ENCODE measurements at regions not wholly inside any gene's neighbourhood (a gene's known extent, or its start where the extent isn't known, plus 50 kb on each side); places are given as distances from the start of the nearest gene placed in this dataset.
"Not testable (repeated sequence)": the region's sequence is repeated elsewhere in the genome, so short reads cannot be mapped to it uniquely, and the experiment has no call there.

DNA sequence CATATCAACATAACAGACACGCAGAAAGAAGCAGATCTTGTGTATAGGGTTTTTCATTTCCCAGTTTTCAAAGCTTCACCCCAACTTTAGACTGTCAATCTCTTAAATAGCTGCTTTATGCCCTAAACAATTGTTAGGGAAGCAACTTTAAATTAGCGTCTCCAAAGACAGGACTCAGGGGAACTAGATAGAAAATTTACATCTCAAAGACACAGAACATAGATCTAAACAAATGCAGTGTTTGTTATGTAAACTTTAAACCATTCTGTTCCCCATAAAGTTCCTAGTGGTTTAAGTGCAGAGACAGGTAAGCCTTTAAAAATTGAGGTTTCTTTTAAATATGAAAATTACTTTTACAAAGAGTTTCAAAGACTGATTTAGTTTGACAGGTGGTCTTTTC lies 379.2 kb upstream of the GHITM start:
- DNase-seq (ENCODE audit: low spot score), result no peak
- ATAC-seq (ENCODE audit: low FRiP score), result no peak

DNA sequence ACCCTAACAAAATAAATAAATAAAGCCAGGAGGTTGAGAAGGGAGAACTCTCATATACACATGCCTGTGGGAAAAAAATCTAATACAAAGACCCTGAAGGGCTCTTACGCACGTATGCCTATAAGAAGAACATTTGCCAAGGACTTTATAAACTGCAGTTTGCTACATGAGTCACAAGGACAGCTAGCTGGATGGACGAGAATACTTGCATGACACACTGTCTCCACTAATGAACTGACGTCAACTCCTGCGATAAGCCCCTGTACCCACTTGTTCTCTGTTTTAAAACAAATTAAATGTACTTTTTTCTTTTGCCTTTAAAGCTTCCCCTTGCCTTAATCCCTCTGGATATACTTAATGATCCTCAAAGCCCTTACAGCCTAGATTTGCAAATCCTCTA lies 374.6 kb upstream of the GHITM start:
- ATAC-seq (ENCODE audit: low FRiP score), result no peak
- TF ChIP-seq, protein P1, sequence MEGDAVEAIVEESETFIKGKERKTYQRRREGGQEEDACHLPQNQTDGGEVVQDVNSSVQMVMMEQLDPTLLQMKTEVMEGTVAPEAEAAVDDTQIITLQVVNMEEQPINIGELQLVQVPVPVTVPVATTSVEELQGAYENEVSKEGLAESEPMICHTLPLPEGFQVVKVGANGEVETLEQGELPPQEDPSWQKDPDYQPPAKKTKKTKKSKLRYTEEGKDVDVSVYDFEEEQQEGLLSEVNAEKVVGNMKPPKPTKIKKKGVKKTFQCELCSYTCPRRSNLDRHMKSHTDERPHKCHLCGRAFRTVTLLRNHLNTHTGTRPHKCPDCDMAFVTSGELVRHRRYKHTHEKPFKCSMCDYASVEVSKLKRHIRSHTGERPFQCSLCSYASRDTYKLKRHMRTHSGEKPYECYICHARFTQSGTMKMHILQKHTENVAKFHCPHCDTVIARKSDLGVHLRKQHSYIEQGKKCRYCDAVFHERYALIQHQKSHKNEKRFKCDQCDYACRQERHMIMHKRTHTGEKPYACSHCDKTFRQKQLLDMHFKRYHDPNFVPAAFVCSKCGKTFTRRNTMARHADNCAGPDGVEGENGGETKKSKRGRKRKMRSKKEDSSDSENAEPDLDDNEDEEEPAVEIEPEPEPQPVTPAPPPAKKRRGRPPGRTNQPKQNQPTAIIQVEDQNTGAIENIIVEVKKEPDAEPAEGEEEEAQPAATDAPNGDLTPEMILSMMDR (IDR thresholded peaks at IDR 0.05), result no peak
- no peak for DNase-seq (ENCODE audit: low spot score)

More for the DNA sequence above, 379.2 kb upstream of the GHITM start:
- TF ChIP-seq, protein P1 (IDR thresholded peaks at IDR 0.05), result no peak

DNA sequence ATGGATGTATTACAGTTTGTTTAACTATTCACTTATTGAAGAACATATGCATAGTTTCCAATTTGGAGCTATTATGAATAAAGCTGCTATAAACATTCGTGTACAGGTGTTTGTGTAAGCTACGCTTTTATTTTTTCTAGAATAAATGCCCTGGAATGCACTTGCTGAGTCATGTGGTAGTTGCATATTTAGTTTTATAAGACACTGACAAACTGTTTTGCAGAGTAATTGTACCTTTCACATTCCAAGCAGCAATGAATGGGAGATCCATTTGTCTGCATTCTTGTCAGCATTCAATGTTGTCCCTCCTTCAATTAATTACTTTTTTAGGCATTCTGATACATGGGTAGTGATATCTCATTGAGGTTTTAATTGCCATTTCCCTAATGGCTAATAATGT lies 373.6 kb upstream of the GHITM start:
- TF ChIP-seq, protein P1 (IDR thresholded peaks at IDR 0.05), result no peak
- no peak for DNase-seq (ENCODE audit: low spot score)
- no peak for ATAC-seq (ENCODE audit: low FRiP score)

DNA sequence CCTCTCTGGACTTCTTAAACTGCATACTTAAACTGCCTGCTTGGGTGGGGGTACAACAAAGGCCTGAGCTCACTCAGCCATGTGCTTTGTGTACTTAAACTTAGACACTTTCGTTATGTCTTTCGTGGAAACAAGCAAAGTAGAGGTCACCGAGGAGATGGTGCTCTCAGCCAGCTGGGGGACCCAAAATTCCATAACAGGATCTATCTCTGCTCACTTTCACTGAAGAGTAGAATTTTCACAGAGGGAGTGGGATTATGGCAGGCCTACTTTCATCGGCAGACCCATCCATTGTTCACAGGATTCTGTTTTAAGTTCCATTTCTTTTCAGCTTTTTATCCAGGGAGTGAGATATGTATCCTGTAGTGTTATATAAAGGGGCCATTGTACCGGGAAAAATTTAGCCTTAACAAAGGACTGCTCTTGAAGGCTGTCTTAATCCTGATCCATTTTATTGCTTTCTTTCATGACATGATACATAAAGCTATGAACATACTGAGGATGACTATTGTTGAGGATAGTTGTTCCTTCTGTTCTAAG lies 370.0 kb upstream of the GHITM start:
- DNase-seq (ENCODE audit: low spot score), result no peak
- TF ChIP-seq, protein P1 (IDR thresholded peaks at IDR 0.05), result no peak

DNA sequence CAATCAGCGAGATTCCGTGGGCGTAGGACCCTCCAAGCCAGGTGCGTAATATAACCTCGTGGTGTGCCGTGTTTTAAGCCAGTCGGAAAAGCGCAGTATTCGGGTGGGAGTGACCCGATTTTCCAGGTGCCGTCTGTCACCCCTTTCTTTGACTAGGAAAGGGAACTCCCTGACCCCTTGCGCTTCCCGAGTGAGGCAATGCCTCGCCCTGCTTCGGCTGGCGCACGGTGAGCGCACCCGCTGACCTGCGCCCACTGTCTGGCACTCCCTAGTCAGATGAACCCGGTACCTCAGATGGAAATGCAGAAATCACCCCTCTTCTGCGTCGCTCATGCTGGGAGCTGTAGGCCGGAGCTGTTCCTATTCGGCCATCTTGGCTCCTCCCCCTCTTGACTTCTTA lies 352.6 kb upstream of the GHITM start:
- DNase-seq (ENCODE audit: low spot score); ATAC-seq (ENCODE audit: low FRiP score): not testable (repeated sequence)

More for the DNA sequence above, 370.0 kb upstream of the GHITM start:
- no peak for ATAC-seq (ENCODE audit: low FRiP score)

DNA sequence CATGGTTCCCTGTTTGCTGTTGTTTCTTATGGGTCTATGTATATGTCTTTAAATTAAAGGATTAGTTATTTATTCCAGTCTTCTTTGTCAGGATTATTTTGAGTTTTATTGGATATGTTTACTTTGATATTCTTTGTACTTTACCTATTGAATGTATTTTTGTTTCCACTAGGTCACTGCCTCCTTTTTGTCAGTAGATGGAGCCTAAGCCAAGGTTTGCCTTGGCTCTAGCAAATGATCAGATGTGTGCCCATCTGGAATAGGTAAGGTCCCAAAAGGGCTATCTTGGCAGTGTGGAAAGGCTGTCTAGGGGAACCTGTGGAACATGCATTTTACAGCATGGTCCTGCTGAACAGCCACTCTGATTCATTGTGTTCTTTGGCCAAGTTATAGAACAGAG lies 337.3 kb upstream of the GHITM start:
- DNase-seq (ENCODE audit: low spot score) (no peak), ATAC-seq (ENCODE audit: low FRiP score) (no peak)
- TF ChIP-seq, protein P1 (IDR thresholded peaks at IDR 0.05), result no peak

DNA sequence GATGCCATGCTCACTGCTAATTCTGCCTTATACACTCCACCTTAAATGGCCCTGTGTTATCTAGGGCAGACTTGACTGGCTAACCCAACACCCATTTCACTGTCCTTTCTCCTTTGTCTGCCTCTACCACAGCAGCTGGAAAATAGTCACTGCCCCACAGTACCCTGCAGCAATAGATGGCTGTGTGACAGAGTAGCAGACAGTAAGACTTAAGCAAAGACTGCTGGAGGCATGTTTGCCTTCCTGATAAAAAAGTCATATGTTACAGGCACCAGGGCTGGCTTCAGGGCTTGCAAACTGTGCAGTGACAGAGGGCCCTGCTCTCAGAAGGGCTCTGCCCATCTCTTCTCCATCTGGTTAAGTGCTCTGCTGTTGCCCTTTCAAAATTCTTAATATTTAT lies 332.6 kb upstream of the GHITM start:
- DNase-seq (ENCODE audit: low spot score), result no peak
- no peak for ATAC-seq (ENCODE audit: low FRiP score)
- TF ChIP-seq, protein P1 (IDR thresholded peaks at IDR 0.05), result no peak

DNA sequence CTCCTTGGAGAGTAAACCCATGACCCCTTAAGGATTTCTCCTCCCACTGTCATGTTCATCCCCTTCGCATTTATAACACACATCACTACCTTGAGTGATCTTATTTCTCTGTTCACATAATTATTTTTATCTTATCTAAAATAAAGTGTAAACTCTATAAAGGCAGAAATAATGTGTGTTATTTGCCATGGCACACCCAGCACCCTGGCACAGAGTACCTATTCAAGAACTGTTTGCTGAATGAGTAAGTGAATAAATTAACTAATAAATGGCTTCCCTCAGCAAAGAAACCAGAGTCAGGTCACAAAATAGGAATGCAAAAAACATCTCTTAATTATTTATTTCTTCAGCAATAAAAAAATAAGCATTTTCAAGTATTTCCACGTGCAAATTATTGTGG lies 330.3 kb upstream of the GHITM start:
- TF ChIP-seq, protein P1 (IDR thresholded peaks at IDR 0.05), result no peak
- ATAC-seq (ENCODE audit: low FRiP score) (no peak), DNase-seq (ENCODE audit: low spot score) (no peak)
